ENCODE measurements at regions not wholly inside any gene's neighbourhood (a gene's known extent, or its start where the extent isn't known, plus 50 kb on each side); places are given as distances from the start of the nearest gene placed in this dataset.

DNA sequence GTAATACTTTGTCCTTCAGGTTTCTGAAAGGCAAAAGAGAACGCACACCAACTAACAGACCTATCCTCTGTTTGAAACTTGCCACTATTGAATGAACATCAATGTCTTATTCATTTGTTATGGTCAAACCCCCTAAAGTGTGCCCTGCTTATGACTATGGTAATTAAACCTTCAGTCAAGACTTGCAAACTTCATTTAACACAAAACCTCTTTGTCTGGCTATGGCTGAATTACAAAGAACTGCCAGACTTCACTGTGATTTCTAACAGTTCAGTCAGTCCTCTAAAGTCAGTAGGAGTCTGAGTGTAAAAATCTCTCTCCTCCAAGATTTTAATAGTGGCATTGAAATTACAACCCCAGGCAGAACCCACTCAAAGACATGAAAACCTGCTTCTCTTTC is 702.5 kb upstream of the LRRN3 start:
- TF ChIP-seq YY1 (IDR thresholded peaks at IDR 0.05; ENCODE audit: insufficient read depth, insufficient read length) (no peak), ZNF274 (IDR thresholded peaks at IDR 0.05; ENCODE audit: low read depth, low read length) (no peak), SUZ12 (IDR thresholded peaks at IDR 0.05; ENCODE audit: extremely low read depth, insufficient read depth, insufficient read length) (no peak)
